Stimulated activated CD8-positive, alpha-beta memory T cell treated with anti-CD3 and anti-CD28 coated beads, Interleukin-7, amount 100 ng/mL, for 1 hour (primary cell): ENCODE measurements at regions not wholly inside any gene's neighbourhood (a gene's known extent, or its start where the extent isn't known, plus 50 kb on each side); places are given as distances from the start of the nearest gene placed in this dataset.

Experiments
- DNase-seq, 2 donors: peaks; one replicate each; pipeline ENCODE4 v3.0.0-alpha.2; 2020; ENCODE audit warnings: low read depth in 2 of 2

DNA sequence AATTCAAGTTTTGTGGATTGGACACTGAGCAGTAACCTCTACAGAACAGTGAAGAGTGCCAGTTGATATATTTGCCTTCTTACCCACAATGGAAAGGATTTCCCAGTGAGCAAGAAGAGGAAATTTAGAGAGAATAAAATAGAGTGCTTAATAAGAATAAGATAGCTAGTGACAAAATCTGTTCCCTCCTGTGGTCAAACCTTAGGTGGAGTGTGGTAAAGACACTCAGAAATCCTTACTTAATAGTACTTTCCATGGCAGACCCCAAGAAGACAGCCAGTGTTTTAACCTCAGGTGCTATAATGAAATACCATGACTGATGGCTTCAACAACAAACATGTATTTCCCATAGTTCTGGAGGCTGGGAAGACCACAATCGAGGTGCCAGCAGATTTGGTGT, 108.4 kb upstream of the TNFAIP3 start:
- no peak for DNase-seq

DNA sequence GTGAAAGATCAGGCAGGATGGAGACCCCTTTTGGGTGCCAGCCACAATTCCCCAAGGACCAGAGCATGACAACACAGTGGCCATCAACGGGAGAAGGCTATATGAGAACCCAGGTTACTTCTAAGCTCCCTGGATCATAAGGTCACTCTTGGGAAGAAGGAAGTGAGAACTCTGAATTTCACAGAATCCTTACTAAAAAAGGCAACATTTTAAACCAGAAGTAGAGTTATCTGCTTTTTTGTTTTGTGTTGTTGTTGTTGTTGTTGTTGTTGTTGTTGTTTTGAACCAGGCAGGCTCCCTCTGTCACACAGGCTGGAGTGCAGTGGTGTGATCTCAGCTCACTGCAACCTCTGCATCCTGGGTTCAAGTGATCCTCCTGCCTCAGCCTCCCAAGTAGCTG, 107.4 kb upstream of the TNFAIP3 start:
- DNase-seq, result no peak

DNA sequence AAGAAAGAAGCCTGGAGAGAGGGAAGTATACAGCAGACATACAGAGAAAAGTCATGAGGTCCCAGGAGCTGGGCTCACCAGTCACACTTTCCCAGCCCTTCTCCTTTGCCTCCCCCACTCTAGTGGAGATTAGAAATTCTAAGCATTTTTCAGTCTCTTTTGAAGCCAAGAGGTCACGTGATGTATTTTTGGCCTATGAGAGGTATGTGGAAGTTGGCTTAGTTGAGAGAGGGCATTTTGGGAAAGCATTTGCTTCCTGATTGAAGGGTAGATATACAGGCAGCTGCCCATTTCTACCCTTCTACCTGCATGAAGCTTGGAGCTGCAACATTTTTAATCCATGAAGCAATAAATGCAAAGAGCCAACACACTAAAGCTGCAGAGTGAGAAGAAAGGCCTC, 106.0 kb upstream of the TNFAIP3 start:
- DNase-seq, result no peak

DNA sequence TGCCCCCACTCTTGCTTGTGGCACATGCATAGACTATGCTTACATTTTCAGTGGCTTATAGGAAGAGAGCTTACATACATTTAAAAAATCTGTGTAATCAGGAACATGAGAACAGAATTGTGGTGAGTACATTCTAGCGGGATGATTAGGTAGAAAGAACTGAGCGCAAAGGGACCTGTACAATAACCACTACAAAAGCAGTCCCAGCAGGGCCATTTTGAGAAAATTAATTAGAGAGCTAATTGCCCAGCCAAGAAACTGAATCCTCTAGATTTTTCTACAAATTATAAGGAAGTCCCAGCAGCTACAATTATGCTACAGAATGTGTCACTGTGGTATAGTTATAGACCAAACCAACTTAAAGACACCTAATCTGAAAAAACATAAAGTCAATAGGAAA, 105.6 kb upstream of the TNFAIP3 start:
- DNase-seq, result no peak

DNA sequence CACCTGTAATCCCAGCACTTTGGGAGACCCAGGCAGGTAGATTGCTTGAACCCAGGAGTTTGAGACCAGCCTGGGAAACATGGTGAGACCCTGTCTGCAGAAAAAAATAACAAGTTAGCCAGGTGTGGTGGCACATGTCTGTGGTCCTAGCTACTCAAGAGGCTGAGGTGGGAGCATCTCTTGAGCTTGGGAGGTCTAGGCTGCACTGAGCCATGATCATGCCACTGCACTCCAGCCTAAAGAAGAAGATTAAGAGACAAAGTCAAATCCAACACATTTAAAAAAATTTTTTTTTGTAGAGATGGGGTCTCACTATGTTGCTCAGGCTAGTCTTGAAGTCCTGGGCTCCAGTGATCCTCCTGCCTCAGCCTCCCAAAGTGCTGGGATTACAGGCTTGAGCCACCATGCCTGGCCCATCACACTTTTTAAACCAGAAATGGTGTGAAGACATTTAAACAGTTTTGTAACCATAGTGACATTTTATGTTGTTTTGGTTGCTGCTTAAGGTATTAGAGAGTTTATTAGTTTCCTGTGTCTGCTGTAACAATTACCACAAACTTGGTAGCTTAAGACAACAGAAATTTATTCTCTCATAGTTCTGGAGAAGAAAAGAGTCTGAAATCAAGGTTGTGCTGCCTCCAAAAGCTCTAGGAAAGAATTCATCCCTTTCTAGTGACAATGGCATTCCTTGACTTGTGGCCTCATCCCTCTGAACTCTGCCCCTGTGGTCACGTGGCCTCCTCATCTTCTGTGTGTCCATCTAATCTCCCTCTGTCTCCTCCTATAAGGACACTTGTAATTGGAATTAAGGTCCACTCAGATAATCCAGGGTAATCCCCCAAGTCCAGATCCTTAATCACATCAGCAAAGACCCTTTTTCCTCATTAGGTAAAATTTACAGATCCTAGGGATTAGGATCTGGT, 104.6 kb upstream of the TNFAIP3 start:
- DNase-seq, result no peak

DNA sequence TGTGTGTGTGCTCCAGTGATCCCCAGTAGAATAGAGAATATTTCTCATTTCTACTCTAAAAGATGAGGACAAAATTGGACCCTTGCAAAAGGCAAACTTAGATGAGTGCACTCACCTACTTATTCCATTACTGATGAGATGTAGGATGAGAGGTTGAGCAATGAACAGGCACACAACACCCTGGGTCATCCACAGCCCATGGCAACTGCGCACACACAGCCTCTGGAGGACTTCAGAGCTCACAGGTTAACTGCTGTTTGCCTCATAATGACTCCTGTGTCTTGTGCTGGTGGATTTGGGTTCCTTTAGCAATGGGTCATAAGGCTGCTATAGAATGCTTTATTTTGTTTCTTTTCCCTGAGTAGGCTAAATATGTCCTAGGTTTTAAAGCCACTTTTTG, 103.6 kb upstream of the TNFAIP3 start:
- no peak for DNase-seq

DNA sequence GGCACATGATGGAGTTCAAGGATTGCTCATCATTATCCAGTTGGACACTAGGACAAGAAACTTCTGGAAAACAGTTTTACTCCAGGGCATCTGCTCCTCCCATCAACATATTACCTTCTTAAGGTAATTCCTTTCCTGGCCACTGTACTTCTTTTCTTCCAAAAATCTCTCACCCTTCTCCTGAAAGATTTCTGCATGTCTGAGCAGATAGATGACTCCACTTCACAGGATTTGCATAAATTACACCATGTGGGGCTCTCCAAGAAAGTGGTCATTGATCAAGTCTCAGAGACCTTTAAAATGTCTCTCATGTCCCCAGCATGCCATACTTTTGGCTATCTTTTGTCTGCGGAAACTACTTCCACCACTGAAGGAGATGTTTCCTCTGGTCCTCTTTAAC, 103.2 kb upstream of the TNFAIP3 start:
- no peak for DNase-seq

DNA sequence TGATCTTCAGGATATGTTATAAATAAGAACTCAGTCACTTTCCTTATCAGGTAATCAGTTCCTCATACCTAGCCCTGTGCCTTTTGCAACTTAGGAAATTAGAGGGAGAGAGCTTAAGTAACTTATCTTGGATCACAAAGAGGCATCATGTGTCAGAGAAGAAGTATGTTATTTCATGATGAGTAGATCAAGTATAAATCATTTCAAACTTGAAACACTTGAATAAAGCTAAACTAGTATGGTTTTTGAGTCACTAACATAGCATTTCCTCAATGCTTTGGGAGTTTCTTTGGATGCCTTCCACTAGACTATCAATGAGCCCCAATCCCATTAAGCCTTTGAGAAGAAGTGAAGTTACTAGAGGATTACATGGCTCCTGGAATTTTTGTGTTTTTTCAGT, 102.6 kb upstream of the TNFAIP3 start:
- no peak for DNase-seq

DNA sequence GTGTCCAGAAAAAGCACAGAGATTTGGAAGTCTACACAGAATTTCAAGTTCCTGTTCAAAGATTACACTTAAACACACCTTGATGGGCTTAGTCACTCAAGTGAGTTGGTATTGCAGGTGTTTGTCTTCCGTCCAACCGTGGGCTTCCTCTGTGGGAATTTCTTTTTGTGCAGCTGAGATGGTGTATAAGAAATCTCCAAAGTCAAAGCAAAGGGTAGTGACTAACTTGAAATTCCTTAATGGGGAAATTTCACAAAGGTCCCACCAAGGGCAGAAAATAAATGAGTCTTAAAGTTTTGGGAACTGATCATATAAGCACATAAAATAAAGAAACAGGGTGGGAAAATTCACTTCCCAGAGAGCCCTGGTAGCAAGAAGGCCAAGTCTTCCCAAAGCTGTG, 102.0 kb upstream of the TNFAIP3 start:
- DNase-seq, result no peak

DNA sequence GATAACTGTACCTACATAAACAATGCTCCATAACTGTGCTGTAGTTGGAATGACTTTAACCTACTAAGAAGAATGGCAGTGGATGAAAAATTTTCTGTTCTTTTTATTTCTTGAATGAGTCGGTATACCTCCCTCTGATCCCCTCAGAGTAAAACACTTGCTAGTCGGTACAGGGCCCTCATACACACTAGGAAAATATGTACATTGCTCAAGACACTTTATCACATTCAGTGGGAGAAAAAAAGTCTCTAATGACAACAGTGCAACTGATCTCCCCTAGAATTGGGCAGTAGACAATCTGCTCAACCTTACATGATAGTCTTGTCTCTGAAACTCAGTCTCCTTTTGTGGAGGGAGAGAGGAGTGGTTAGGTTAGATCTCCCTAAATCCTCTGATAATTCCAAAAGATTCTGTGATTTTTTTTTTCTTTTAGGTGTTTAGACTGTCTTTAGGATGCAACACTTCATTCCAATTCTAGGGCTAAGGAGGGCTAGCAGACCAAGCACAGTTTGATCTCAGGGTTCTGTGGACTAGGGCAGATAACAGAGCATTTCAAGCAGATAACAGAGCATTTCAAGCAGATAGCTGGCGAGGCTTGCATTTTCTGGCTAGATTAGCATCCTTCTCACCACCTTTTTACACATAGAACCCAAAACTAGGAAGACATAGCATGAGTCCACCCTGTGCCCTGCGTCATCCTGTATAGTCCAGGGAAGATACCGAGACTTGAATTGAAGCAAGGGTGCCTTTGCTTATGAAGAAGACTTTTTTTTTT, 100.3 kb upstream of the TNFAIP3 start:
- DNase-seq, result no peak

DNA sequence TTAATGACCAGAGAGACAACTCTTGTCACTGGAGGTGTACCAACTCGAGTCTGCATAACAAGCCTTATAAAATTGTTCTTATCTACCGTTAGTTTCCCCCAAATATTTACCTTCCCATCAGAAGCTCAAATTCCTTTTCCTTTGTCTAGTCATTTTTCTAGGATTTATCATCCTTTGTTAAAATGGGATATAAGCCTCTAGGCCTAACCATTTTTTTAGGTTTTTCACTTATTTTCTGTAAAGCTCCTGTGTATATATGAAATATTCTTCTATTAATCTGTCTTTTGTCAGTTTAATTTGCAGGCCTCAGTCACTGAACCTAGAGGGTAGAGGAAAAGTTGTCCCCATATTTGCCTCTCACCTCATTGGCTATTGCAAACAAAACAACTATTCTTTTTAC, 99.6 kb upstream of the TNFAIP3 start:
- DNase-seq, result no peak

DNA sequence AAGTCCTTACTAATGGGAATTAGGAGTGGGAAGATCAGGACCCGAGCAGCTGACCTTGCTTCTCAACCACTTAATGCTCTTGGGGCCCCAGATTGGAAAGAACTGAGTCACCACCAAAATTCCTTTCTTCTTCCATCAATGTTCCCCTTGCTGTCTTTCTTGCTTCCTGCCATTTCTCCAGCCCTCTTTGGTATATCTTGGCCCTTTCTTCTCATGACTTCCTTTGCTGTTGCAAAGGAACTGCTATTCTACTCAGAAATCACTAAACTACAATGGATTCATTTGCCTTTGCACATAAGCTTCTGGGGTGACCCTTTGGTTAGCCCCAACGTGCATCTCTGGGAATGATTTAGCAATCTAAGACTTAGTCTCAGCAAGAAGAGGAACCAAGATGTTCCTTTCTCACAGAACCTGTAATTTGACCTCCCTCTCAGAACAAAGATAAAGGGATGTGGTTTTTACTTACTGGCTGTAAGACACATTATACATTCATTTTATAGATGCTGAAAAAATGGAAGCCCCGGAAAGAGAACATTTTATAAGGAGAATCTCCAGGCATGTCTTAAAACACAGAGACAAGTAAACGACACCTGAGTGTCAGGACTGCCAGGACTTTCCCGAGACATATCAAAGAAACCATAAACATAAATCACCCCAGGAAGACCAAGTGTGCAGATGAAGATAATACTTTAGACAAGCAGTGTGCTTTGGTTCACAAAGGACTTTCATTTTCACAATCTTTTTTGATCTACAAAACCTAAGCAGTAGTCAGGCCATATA, 99.0 kb upstream of the TNFAIP3 start:
- DNase-seq, result no peak

DNA sequence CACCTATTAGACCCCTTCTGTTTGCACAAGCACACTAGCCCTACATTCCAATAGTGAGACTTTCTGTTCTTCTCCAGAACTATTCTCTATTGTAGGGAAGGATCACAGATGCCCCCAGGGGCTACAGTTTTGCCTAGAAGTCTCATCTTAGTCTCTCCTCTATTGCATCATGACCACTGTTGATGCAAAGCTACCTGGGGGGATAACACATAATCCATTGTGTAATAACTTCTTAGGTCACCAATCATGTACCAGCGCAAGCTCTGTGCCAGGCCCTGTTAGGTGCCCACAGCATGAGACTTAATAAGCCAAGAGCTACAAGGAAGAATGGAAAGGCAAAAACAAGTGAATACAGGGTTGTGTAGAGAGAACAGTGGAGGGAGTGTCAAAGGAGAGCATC, 98.1 kb upstream of the TNFAIP3 start:
- no peak for DNase-seq

DNA sequence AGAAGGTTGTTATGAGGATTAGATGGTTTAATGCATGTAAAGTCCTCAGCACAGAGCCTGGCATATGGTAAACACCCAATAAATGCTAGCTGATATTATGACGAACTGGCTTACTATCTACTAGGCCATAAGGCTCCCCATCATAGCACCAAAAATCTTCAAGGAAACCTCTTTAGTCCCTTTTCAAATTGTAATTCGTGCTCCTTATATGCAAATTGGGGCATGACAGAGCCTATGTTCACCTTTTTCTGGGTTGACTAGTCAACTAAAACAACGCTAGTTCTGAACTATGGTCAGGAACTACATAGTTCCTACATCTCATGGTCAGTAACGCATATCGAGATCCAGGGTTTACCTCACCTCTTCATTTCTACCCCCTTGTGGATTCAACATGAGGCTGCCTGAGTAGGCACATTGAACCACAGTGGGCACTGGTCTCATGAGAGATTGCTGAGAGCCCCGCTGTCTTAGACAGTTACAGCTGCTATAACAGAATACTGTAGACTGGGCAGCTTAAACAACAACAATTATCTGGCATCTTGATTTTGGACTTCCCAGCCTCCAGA, 97.2 kb upstream of the TNFAIP3 start:
- no peak for DNase-seq

DNA sequence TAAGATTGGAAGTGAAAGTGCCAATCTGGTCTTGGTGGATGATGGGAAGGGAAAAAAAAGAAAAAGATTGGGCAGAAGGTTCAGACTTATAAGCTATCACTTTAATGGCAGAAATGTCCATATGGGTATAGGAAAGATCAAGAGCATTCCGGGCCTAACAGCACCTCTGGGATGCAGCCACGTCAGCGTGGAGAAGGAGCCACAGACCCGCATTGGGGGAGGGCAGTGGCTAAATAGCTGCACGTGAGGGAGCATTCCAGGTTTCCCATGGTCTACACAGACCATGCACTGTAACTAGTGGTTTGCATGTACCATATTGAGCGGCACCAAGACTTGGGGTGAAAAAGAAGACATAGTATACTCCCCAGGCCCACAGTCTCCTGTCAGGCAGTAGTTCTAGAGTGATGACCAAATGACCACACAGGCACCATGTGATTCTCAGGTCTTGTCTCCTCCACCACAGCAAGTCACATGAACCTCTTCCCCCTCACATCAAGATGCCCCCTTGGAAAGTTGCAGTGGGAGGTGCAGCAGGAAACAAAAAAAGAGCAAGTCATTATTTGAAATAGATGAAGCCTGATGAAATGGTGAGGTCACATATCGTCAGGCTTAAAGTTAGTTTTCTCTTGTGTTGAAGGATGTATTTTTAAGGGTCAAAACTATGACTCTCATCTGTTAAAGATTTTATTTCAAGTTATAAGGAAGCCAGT, 94.4 kb upstream of the TNFAIP3 start:
- DNase-seq, result no peak

DNA sequence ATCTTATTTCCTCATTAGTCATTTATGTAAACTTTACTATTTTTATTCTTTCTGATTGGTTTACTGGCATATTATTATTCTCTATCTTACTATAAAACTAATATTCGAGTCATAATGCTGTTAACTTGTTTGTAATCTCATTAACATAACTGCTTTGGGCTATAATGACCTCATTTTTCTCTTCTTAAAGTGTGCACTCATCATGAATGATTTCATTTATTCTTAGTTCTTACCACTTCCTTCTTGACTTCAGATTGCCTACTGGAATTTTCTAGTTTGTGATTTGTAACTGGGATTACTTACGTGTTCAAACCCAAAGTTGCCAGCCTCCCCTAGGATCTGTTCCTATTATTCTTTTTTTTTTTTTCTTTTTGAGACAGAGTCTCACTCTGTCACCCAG, 91.8 kb upstream of the TNFAIP3 start:
- no peak for DNase-seq

DNA sequence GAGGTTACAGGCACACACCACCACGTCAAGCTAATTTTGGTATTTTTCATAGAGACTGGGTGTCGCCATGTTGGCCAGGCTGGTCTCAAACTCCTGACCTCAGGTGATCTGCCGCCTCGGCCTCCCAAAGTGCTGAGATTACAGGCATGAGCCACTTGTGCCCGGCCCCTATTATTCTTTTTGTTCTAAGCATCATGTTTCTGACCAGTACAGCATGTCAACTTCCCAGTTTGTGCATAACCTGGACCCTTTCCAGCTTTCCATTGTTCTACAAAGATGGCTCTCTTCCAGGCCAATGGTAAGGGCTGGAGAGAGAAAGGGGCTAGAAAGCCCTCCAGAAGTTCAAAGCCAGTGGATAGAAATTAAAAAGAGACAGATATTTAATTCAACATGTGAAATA, 91.3 kb upstream of the TNFAIP3 start:
- DNase-seq, result no peak

DNA sequence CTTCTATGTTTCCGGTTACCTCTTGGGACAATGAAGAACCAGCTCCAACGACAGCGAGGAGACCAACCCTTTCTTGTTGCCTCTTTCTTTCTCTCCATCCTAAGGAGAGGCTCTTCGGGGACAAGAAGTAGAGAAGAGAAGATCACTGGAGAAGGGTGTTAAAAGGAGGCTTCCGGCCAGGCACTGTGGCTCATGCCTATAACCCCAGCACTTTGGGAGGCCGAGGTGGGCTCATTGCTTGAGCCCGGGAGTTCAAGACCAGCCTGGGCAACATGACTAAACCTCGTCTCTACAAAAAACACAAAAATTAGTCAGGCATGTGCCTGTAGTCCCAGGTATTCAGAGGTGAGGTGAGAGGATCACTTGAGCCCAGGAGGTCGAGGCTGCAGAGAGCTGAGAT, 90.8 kb upstream of the TNFAIP3 start:
- DNase-seq, result no peak

DNA sequence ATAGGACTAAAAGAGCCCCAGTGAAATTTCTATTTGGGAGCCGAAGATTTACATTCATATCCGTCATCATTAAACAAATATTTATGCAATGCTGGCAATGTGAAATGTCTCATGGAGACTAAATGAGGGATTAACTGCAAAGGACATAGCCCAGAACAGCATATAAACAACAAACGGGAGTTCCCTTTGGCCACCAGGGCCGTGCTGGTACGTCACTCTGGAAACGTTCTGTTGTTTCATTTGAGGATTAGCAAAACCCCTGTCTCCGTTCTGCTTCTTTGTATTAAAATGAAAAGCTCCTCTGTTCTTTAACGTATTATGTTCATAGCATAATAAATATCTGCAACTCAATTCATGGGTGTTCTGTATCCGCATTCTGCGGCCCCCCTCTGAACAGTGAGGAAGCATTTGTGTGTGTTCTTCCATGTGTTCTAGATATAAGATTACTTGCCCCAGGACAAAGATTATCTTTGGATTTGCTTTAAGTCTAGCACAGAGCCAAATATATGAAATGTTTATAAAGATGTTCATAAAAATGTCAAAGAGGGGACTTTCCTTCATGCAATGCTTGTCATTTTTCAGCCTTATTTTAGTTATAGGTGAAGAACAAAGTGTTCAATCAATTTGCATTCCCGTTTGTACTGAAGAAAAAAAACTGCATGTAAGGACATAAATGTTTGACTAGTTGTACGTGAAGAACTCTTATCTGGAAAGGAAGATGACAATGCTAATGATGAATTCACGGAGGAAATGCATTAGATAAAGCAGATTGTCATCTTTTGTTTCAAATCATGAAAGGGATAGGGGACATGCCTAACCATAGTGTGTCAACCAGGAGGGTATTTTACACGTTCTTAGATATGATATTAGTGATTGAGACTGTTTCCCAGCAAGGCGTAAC, 90.0 kb upstream of the TNFAIP3 start:
- no peak for DNase-seq

DNA sequence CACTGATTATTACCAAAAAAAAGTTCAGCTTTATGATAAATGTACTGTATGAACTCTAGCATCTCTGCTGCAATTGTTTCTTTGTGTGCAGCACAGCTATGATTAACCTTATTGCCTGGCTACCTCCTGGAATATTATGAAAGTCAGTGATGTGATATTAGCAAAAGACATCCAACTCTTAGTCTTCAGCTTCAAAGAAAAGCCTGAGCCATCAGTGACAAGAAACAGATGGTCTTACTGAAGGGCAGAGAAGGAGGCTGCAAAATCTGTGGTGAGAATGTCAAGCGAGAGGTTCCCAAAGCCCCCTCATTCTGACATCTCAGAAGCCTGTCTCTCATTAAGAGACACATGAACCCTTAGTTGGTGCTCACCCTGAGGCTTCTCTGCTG, 89.4 kb upstream of the TNFAIP3 start:
- DNase-seq, result no peak
